ENCODE measurements at regions not wholly inside any gene's neighbourhood (a gene's known extent, or its start where the extent isn't known, plus 50 kb on each side); places are given as distances from the start of the nearest gene placed in this dataset.

DNA sequence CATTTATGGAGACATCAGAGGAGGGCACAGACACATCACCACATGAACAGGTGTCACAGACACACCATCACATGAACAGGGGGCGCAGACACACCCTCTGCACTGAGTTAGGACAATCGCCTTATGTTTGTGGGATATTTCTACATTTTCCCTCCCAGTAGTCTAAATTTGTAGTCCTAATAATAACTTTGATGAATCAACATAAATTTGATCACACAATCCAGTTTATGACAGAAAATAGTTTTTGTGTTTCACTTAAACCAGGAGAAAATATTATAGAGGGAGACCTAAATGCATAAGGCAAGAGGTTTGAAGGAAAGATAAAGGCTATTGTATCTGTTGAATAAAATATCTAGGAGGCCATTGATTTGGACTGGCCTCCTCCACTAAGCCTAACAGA, 195.7 kb downstream of the GPX5 start:
- TF ChIP-seq EZH2 (IDR thresholded peaks at IDR 0.05; ENCODE audit: low read length, unreplicated experiment) = no peak
- TF ChIP-seq, protein P1, sequence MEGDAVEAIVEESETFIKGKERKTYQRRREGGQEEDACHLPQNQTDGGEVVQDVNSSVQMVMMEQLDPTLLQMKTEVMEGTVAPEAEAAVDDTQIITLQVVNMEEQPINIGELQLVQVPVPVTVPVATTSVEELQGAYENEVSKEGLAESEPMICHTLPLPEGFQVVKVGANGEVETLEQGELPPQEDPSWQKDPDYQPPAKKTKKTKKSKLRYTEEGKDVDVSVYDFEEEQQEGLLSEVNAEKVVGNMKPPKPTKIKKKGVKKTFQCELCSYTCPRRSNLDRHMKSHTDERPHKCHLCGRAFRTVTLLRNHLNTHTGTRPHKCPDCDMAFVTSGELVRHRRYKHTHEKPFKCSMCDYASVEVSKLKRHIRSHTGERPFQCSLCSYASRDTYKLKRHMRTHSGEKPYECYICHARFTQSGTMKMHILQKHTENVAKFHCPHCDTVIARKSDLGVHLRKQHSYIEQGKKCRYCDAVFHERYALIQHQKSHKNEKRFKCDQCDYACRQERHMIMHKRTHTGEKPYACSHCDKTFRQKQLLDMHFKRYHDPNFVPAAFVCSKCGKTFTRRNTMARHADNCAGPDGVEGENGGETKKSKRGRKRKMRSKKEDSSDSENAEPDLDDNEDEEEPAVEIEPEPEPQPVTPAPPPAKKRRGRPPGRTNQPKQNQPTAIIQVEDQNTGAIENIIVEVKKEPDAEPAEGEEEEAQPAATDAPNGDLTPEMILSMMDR (conservative IDR thresholded peaks at IDR 0.05; ENCODE audit: low read depth, low read length) = no peak

All from PC-3 (cell line).